Suppressor macrophage (primary cell): ENCODE measurements at regions not wholly inside any gene's neighbourhood (a gene's known extent, or its start where the extent isn't known, plus 50 kb on each side); places are given as distances from the start of the nearest gene placed in this dataset.
A peak's percentile ranks its signal among the peaks of the same experiment; 100 is the strongest.

Experiments
- DNase-seq, 4 experiments: peaks; one replicate each; pipeline ENCODE4 v3.0.0-alpha.2; 2020 to 2022

- no peak for DNase-seq
Measured at GRCh38 chr1:68378296-68379084, 71.3 kb downstream of the RPE65 start.

- DNase-seq, result no peak
Measured at GRCh38 chr1:68377098-68377497, 72.7 kb downstream of the RPE65 start.

- DNase-seq, result no peak
Measured at GRCh38 chr1:68376441-68376840, 73.3 kb downstream of the RPE65 start.

- no peak for DNase-seq
Measured at GRCh38 chr1:68375919-68376318, 73.8 kb downstream of the RPE65 start.

- no peak for DNase-seq
Measured at GRCh38 chr1:68373173-68373572, 76.6 kb downstream of the RPE65 start.

GRCh38 chr1:68372487-68372886 is 77.3 kb downstream of the RPE65 start:
- DNase-seq, result peak in 2 of 4 experiments; percentile 13 to 19

GRCh38 chr1:68370101-68370915 is 79.4 kb downstream of the RPE65 start:
- no peak for DNase-seq

GRCh38 chr1:68366572-68366971 is 83.2 kb downstream of the RPE65 start:
- DNase-seq, result no peak

GRCh38 chr1:68365709-68366382 is 83.9 kb downstream of the RPE65 start:
- no peak for DNase-seq

GRCh38 chr1:68363339-68363738 is 86.4 kb downstream of the RPE65 start:
- DNase-seq, result peak in 1 of 4 experiments; percentile 11

GRCh38 chr1:68361346-68361910 is 88.3 kb downstream of the RPE65 start:
- DNase-seq, result peak; percentile 29 to 77 (median 52)

- DNase-seq, result no peak
Measured at GRCh38 chr1:68359045-68359444, 90.7 kb downstream of the RPE65 start.

GRCh38 chr1:68358439-68358838 is 91.3 kb downstream of the RPE65 start:
- peak in 3 of 4 experiments; percentile 30 to 41 (median 38) for DNase-seq

- no peak for DNase-seq
Measured at GRCh38 chr1:68355614-68356013, 94.1 kb downstream of the RPE65 start.

GRCh38 chr1:68352202-68352601 is 97.6 kb downstream of the RPE65 start:
- DNase-seq, result no peak

GRCh38 chr1:68347415-68347814 is 102.3 kb downstream of the RPE65 start:
- DNase-seq, result peak; percentile 78 to 92 (median 90)

- DNase-seq, result peak in 2 of 4 experiments; percentile 23 to 41
Measured at GRCh38 chr1:68346188-68346808, 103.5 kb downstream of the RPE65 start.

- no peak for DNase-seq
Measured at GRCh38 chr1:68344208-68344607, 105.5 kb downstream of the RPE65 start.

GRCh38 chr1:68340951-68341350 is 108.6 kb upstream of the WLS start:
- no peak for DNase-seq

- peak; percentile 44 to 80 (median 66) for DNase-seq
Measured at GRCh38 chr1:68339505-68339904, 107.2 kb upstream of the WLS start.

- peak; percentile 60 to 85 (median 79) for DNase-seq
Measured at GRCh38 chr1:68338081-68338480, 105.8 kb upstream of the WLS start.

- no peak for DNase-seq
Measured at GRCh38 chr1:68332041-68332440, 99.7 kb upstream of the WLS start.
